Lower lobe of right lung (tissue), 2 donors: ENCODE measurements at regions not wholly inside any gene's neighbourhood (a gene's known extent, or its start where the extent isn't known, plus 50 kb on each side); places are given as distances from the start of the nearest gene placed in this dataset.
A peak's percentile ranks its signal among the peaks of the same experiment; 100 is the strongest.

ENCODE experiments used
- ATAC-seq, 2 donors: fragments of 200-7000 bp; cut with Tn5 transposase; one replicate each; pipeline ENCODE4 v1.9.1; 2020 to 2022; ENCODE audit warnings: mild to moderate bottlenecking in 2 of 2, moderate library complexity in 2 of 2
- DNase-seq: peaks from one replicate; pipeline ENCODE4 v3.0.0-alpha.2; 2020
- H3K27ac ChIP-seq: fragments of 200-600 bp; one replicate; pipeline ENCODE4 v1.8.0; 2022
- H3K27me3 ChIP-seq: fragments of 200-600 bp; one replicate; pipeline ENCODE4 v1.8.0; 2022; ENCODE audit warnings: low read depth
- H3K36me3 ChIP-seq: fragments of 200-600 bp; one replicate; pipeline ENCODE4 v1.8.0; 2022; ENCODE audit warnings: mild to moderate bottlenecking
- H3K4me1 ChIP-seq: fragments of 200-600 bp; one replicate; pipeline ENCODE4 v1.8.0; 2022
- H3K4me3 ChIP-seq: fragments of 200-600 bp; one replicate; pipeline ENCODE4 v1.8.0; 2022; ENCODE audit warnings: mild to moderate bottlenecking
- H3K9me3 ChIP-seq: fragments of 200-600 bp; one replicate; pipeline ENCODE4 v1.8.0; 2022
- intact Hi-C: fragments of 100-400 bp; cut with DNase I; formaldehyde crosslinking; loops from one replicate; pipeline ENCODE4 v1.11.0; 2022
- TF ChIP-seq, protein P1 (sequence below): fragments of 200-600 bp; IDR thresholded peaks from one replicate; pipeline ENCODE4 v1.8.0; 2022; ENCODE audit warnings: antibody characterized with exemption, mild to moderate bottlenecking
- donor health status: DM: no; HTN: yes; CAD: no; lungs with severe emphysema.

DNA sequence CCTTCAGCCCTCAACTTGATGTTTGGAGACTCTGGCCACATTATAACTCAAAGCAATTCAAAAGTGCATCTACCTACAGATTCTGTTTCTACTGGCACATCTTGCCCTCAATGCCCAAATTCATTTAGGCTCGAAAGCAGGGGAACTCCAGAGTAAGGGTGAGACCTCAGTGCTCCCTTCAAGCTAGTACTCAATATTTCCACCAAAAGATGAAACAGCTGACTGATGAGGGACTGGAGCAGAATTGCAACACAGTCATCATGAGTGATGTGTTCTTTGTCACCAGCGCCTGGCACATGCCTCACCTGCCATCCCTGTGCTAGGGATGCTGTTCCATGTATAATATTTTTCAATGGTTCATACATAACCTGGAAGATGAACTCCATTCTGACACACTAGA is 247.3 kb downstream of the DSEL start:
- intact Hi-C loops: no loop called here
- DNase-seq (no peak), ATAC-seq (no peak)
- Histone ChIP-seq H3K27ac (no peak overlapping the region), H3K9me3 (no peaks in the 10 kb centered on the region), H3K4me3 (no peak overlapping the region), H3K4me1 (peaks cover 10% of the 10 kb centered on the region), H3K27me3 (no peaks in the 10 kb centered on the region), H3K36me3 (no peaks in the 10 kb centered on the region)
- TF ChIP-seq, protein P1, sequence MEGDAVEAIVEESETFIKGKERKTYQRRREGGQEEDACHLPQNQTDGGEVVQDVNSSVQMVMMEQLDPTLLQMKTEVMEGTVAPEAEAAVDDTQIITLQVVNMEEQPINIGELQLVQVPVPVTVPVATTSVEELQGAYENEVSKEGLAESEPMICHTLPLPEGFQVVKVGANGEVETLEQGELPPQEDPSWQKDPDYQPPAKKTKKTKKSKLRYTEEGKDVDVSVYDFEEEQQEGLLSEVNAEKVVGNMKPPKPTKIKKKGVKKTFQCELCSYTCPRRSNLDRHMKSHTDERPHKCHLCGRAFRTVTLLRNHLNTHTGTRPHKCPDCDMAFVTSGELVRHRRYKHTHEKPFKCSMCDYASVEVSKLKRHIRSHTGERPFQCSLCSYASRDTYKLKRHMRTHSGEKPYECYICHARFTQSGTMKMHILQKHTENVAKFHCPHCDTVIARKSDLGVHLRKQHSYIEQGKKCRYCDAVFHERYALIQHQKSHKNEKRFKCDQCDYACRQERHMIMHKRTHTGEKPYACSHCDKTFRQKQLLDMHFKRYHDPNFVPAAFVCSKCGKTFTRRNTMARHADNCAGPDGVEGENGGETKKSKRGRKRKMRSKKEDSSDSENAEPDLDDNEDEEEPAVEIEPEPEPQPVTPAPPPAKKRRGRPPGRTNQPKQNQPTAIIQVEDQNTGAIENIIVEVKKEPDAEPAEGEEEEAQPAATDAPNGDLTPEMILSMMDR: no peak

DNA sequence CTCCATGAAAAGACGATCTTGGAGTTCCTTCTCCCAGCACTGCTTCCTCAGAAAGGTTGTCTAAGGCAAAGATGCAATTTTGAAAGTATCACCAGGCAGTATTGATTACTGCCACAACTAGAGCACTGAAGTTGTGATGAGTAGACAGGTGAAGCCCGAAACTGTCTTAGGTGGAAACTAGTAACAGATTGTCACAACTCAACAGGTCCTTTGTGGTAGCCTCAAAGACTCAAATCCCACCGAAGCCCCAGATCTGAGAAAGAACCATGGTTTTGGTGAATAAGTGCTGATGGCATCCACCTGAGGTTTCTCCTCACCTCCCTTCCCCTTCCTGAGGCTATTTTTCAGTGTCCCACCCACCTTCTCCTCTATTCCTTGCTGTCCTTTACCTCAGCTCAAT is 248.0 kb downstream of the DSEL start:
- H3K9me3 ChIP-seq: no peaks in the 10 kb centered on the region
- intact Hi-C loops: no loop called here
- H3K27me3 ChIP-seq: no peaks in the 10 kb centered on the region
- no peak for DNase-seq
- TF ChIP-seq, protein P1: no peak
- no peak overlapping the region for H3K27ac ChIP-seq
- peaks cover 10% of the 10 kb centered on the region for H3K4me1 ChIP-seq
- ATAC-seq: no peak
- no peaks in the 10 kb centered on the region for H3K36me3 ChIP-seq
- H3K4me3 ChIP-seq: no peak overlapping the region

DNA sequence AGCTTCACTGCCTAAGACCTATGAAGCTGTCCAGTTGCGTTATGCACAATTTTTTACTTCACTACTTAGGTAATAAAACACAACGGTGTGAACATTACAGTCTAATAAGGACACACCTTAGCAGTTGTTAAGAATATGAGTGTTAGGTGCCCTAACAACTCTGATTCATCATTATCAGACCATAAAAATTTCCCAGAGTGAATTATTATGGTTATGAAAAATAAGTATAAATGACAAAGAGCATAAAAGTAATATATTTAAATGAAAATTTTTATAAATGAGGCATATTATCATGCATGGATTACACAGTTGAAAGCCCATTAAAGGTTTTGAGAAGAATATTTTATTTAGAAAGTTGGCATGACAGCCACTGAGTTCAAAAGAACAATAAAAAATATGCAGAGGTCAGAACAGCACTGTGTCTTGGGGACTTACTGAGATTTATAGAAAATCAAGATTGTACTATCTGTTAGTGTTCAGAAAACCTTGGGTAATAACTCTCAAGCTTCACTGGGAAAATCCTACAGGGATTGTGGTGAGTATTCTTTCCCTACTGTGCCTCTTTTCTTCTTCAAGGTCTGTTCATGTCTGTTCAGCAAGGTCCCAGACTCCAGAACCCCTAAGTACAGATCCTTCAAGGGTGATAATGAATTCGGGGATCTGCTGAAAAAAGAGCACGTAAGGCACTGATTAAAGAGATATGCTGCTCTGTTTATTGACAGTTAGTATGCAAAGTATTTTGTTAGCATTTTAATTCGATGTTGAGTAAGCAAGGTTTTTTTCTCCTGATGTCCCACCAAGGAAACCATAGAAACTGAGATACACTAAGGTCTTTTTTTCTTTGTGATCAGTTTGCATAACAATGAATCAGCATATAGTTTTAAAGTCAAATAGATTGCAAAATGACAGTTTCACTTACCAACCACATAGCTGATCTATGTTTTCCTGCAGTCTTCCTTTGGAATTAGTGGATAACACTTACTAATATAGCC is 250.0 kb downstream of the DSEL start:
- H3K9me3 ChIP-seq: no peaks in the 10 kb centered on the region

DNA sequence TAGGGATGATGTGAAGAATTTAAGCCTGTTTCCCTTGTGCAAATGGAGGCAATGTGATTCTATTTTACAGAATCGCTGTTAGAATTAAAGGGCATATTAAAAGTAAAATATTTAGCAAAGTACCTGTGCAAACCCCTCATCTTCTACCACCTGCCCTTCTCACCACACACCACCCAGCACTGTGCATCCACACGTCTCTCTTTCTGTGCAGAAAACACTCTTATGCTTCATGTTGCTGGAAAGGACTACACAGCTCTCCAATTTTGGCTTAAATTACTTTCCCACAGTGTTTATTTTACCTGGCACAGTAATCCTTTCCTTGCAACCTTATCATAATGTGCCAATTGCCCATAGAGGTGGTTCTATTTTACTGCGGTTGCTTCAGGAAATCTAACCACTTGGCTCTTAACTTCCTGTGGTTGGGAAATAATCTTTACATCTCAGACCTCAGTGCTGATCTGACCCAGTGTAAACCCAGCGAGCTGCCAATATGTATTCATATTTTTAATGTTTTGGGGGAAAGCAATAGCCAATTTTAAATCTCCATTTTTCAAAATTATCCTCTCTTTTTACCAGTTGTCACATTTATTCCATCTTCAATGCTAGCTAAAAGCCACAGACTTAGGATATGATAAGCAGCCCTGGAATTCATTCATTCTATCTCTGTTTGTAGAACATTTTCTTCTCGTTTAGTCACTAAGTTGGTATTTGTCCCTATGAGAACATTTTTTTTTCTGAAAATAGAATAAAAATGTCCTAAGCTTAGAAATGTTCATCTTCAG is 250.9 kb downstream of the DSEL start:
- DNase-seq (no peak), ATAC-seq (peak in 1 of 2 donors; percentile 33)
- no peaks in the 10 kb centered on the region for H3K36me3 ChIP-seq
- intact Hi-C loops: no loop called here
- no peaks in the 10 kb centered on the region for H3K9me3 ChIP-seq
- H3K27me3 ChIP-seq: no peaks in the 10 kb centered on the region
- no peak overlapping the region for H3K27ac ChIP-seq
- H3K4me1 ChIP-seq: peaks cover 10% of the 10 kb centered on the region
- H3K4me3 ChIP-seq: no peak overlapping the region
- TF ChIP-seq, protein P1: no peak

More for the DNA sequence above, 250.0 kb downstream of the DSEL start:
- Histone ChIP-seq H3K4me1 (peaks cover 10% of the 10 kb centered on the region), H3K27me3 (no peaks in the 10 kb centered on the region), H3K4me3 (no peak overlapping the region), H3K36me3 (no peaks in the 10 kb centered on the region), H3K27ac (peak overlapping the region; percentile 1)
- ATAC-seq (no peak), DNase-seq (no peak)
- intact Hi-C loops: no loop called here
- TF ChIP-seq, protein P1: no peak

DNA sequence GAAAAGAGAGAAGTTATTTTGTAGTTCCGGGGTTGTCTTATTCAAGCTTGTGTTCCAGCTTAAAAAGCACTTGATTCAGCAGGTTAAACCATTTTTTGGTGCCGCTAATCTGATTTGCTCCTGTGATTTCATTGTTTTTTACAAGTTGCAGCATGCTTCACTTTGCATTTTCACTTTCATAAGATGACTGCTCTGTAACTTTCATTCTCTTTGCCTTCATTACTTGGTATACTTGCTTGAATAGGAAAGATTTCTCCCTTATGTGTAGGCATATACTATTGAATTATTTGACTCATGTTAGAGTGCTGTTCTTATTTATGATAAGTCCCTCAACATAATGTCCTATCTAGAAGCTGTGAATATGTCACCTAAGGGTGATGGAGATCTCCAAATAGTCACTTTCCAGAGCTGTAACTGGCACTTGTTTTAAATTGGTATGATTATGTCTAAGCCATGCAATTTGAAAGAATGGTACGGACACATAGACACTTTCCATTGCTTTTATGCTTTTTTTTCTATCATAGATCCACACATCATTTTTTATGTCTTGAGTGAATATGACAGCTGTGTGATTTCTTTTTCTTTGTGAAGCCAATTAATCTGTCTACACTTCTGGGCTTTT is 254.5 kb downstream of the DSEL start:
- Histone ChIP-seq H3K36me3 (no peaks in the 10 kb centered on the region), H3K27me3 (no peaks in the 10 kb centered on the region), H3K4me1 (peaks cover 10% of the 10 kb centered on the region), H3K9me3 (no peaks in the 10 kb centered on the region), H3K4me3 (no peak overlapping the region), H3K27ac (no peak overlapping the region)
- ATAC-seq: no peak
- intact Hi-C loops: no loop called here
- TF ChIP-seq, protein P1: no peak
- no peak for DNase-seq
